Liver (tissue), 3 donors: ENCODE measurements at regions not wholly inside any gene's neighbourhood (a gene's known extent, or its start where the extent isn't known, plus 50 kb on each side); places are given as distances from the start of the nearest gene placed in this dataset.

Experiments used
- FOXA1 ChIP-seq: IDR thresholded peaks from 2 replicates; pipeline ENCODE4 v1.6.1; 2016; ENCODE audit warnings: antibody characterized with exemption
- GABPA ChIP-seq, 2 donors: IDR thresholded peaks in 1 of 2; conservative IDR thresholded peaks in 1 of 2; 2 replicates each; pipeline ENCODE4 v1.6.1; 2016; ENCODE audit warnings: antibody characterized with exemption in 2 of 2, mild to moderate bottlenecking in 1 of 2, moderate library complexity in 1 of 2
- RAD21 ChIP-seq, 2 donors: IDR thresholded peaks; 2 replicates each; pipeline ENCODE4 v1.6.1; 2016; ENCODE audit warnings: antibody characterized with exemption in 2 of 2, mild to moderate bottlenecking in 2 of 2
- RXRA ChIP-seq, 2 donors: IDR thresholded peaks; 2 replicates each; pipeline ENCODE4 v1.6.1; 2017 to 2018; ENCODE audit warnings: antibody characterized with exemption in 2 of 2, mild to moderate bottlenecking in 1 of 2
- SP1 ChIP-seq: IDR thresholded peaks from 2 replicates; pipeline ENCODE4 v1.6.1; 2018; ENCODE audit warnings: antibody characterized with exemption, mild to moderate bottlenecking
- TAF1 ChIP-seq: conservative IDR thresholded peaks from 2 replicates; pipeline ENCODE4 v1.6.1; 2016; ENCODE audit warnings: antibody characterized with exemption, mild to moderate bottlenecking
- YY1 ChIP-seq: IDR thresholded peaks from 2 replicates; pipeline ENCODE4 v1.6.1; 2016; ENCODE audit warnings: antibody characterized with exemption, mild to moderate bottlenecking
- TF ChIP-seq, protein P1 (sequence below): IDR thresholded peaks from 2 replicates; pipeline ENCODE4 v1.6.1; 2016; ENCODE audit warnings: antibody characterized with exemption, mild to moderate bottlenecking
- TF ChIP-seq, protein P2 (sequence below): fragments of 150-350 bp; IDR thresholded peaks from 2 replicates; pipeline ENCODE4 v1.5.1; 2017; ENCODE audit warnings: improper control_type of control experiment, low read depth, low read length; ENCODE audit not compliant: missing input control
- TF ChIP-seq, protein P3 (sequence below): IDR thresholded peaks from 2 replicates; pipeline ENCODE4 v1.6.1; 2016; ENCODE audit warnings: antibody characterized with exemption
- TF ChIP-seq, protein P4 (sequence below): IDR thresholded peaks from 2 replicates; pipeline ENCODE4 v1.6.1; 2016; ENCODE audit warnings: antibody characterized with exemption
- donor health status: healthy.
- donor health status: healthy.

DNA sequence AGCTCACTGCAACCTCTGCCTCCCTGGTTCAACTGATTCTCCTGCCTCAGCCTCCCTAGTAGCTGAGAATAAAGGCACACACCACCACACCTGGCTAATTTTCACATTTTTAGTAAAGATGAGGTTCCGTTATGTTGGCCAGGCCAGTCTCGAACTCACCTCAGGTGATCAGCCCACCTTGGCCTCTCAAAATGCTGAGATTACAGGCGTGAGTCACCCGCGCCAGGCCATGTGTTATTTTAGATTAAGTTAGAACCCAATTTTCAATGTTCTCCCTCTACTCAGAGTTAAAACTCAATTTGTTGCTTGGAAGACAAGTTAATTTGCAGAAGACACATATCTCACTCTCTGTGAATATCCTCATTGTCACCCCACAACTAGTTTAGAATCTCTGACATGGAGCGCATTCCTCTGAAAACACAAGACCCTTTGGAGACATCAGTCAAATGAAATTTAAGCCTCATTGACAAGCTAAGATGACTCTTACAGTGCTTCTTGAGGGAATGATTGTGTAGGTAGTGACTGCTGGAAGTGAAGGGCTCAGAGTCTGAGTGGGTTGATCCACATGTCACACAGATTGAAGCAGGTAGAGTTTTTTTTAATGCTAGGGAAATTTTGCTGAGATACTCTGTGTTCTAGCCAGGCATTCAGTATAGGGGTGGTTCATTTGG, 60.6 kb upstream of the FRMD4B start:
- TF ChIP-seq RAD21 (IDR thresholded peaks at IDR 0.05), result no peak
- TF ChIP-seq, protein P1, sequence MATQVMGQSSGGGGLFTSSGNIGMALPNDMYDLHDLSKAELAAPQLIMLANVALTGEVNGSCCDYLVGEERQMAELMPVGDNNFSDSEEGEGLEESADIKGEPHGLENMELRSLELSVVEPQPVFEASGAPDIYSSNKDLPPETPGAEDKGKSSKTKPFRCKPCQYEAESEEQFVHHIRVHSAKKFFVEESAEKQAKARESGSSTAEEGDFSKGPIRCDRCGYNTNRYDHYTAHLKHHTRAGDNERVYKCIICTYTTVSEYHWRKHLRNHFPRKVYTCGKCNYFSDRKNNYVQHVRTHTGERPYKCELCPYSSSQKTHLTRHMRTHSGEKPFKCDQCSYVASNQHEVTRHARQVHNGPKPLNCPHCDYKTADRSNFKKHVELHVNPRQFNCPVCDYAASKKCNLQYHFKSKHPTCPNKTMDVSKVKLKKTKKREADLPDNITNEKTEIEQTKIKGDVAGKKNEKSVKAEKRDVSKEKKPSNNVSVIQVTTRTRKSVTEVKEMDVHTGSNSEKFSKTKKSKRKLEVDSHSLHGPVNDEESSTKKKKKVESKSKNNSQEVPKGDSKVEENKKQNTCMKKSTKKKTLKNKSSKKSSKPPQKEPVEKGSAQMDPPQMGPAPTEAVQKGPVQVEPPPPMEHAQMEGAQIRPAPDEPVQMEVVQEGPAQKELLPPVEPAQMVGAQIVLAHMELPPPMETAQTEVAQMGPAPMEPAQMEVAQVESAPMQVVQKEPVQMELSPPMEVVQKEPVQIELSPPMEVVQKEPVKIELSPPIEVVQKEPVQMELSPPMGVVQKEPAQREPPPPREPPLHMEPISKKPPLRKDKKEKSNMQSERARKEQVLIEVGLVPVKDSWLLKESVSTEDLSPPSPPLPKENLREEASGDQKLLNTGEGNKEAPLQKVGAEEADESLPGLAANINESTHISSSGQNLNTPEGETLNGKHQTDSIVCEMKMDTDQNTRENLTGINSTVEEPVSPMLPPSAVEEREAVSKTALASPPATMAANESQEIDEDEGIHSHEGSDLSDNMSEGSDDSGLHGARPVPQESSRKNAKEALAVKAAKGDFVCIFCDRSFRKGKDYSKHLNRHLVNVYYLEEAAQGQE, result no peak
- no peak for TF ChIP-seq RXRA (IDR thresholded peaks at IDR 0.05)
- TF ChIP-seq, protein P2, sequence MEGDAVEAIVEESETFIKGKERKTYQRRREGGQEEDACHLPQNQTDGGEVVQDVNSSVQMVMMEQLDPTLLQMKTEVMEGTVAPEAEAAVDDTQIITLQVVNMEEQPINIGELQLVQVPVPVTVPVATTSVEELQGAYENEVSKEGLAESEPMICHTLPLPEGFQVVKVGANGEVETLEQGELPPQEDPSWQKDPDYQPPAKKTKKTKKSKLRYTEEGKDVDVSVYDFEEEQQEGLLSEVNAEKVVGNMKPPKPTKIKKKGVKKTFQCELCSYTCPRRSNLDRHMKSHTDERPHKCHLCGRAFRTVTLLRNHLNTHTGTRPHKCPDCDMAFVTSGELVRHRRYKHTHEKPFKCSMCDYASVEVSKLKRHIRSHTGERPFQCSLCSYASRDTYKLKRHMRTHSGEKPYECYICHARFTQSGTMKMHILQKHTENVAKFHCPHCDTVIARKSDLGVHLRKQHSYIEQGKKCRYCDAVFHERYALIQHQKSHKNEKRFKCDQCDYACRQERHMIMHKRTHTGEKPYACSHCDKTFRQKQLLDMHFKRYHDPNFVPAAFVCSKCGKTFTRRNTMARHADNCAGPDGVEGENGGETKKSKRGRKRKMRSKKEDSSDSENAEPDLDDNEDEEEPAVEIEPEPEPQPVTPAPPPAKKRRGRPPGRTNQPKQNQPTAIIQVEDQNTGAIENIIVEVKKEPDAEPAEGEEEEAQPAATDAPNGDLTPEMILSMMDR, result no peak
- TF ChIP-seq, protein P3, sequence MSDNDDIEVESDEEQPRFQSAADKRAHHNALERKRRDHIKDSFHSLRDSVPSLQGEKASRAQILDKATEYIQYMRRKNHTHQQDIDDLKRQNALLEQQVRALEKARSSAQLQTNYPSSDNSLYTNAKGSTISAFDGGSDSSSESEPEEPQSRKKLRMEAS, result no peak
- no peak for TF ChIP-seq GABPA (IDR thresholded peaks at IDR 0.05 in 1 of 2, conservative IDR thresholded peaks at IDR 0.05 in 1 of 2)
- TF ChIP-seq SP1, result no peak
- TF ChIP-seq YY1, result no peak
- no peak for TF ChIP-seq FOXA1
- TF ChIP-seq, protein P4, sequence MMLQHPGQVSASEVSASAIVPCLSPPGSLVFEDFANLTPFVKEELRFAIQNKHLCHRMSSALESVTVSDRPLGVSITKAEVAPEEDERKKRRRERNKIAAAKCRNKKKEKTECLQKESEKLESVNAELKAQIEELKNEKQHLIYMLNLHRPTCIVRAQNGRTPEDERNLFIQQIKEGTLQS, result no peak
- no peak for TF ChIP-seq TAF1
